ENCODE measurements at regions not wholly inside any gene's neighbourhood (a gene's known extent, or its start where the extent isn't known, plus 50 kb on each side); places are given as distances from the start of the nearest gene placed in this dataset.

- Histone ChIP-seq H3K27me3 (ENCODE audit: insufficient read depth, low read length) (no peaks in the 10 kb centered on the region), H3K27ac (ENCODE audit: low read depth, low read length) (no peak overlapping the region), H3K9me3 (ENCODE audit: control insufficient read depth in 1 of 2, low read length in 2 of 2) (peaks cover 0 to 10% of the 10 kb centered on the region in 2 donors), H3K36me3 (ENCODE audit: insufficient read depth, low read length) (no peaks in the 10 kb centered on the region), H3K4me3 (ENCODE audit: low read length in 2 of 2) (no peak overlapping the region), H3K4me1 (ENCODE audit: insufficient read depth, low read length) (no peaks in the 10 kb centered on the region)
- Mint-ChIP-seq H3K36me3 (no peaks in the 10 kb centered on the region), H3K27me3 (no peaks in the 10 kb centered on the region), H3K27ac (no peak overlapping the region), H3K4me1 (no peaks in the 10 kb centered on the region), H3K9me3 (peaks cover 2 to 23% (median 11%) of the 10 kb centered on the region in 8 donors), H3K4me3 (no peak overlapping the region)
- ChIA-PET POLR2A (ENCODE audit: partially characterized antibody) (no interaction called here), CTCF (ENCODE audit: partially characterized antibody) (no interaction called here)
- intact Hi-C loops (cut with micrococcal nuclease): no loop called here
- DNase-seq: no peak
Measured at GRCh38 chr3:166764698-166765318, 615.3 kb downstream of the ZBBX start.

GRCh38 chr3:166759736-166760513 is 620.2 kb downstream of the ZBBX start:
- no peak overlapping the region for H3K27ac Mint-ChIP-seq
- POLR2A ChIA-PET (ENCODE audit: partially characterized antibody): no interaction called here
- Histone ChIP-seq H3K9me3 (ENCODE audit: control insufficient read depth in 1 of 2, low read length in 2 of 2) (peaks cover 0 to 5% of the 10 kb centered on the region in 2 donors), H3K4me3 (ENCODE audit: low read length in 2 of 2) (no peak overlapping the region), H3K27me3 (ENCODE audit: insufficient read depth, low read length) (no peaks in the 10 kb centered on the region), H3K27ac (ENCODE audit: low read depth, low read length) (no peak overlapping the region), H3K4me1 (ENCODE audit: insufficient read depth, low read length) (no peaks in the 10 kb centered on the region), H3K36me3 (ENCODE audit: insufficient read depth, low read length) (no peaks in the 10 kb centered on the region)
- intact Hi-C loops (cut with micrococcal nuclease): no loop called here
- H3K4me1 Mint-ChIP-seq: no peaks in the 10 kb centered on the region
- CTCF ChIA-PET (ENCODE audit: partially characterized antibody): no interaction called here
- H3K36me3 Mint-ChIP-seq: no peaks in the 10 kb centered on the region
- peaks cover 0 to 18% (median 8%) of the 10 kb centered on the region in 8 donors for H3K9me3 Mint-ChIP-seq
- H3K27me3 Mint-ChIP-seq: no peaks in the 10 kb centered on the region
- no peak for DNase-seq
- H3K4me3 Mint-ChIP-seq: no peak overlapping the region

- H3K36me3 Mint-ChIP-seq: no peaks in the 10 kb centered on the region
- intact Hi-C loops (cut with micrococcal nuclease): no loop called here
- no peaks in the 10 kb centered on the region for H3K27me3 Mint-ChIP-seq
Measured at GRCh38 chr3:166752214-166752613, 627.9 kb downstream of the ZBBX start.

GRCh38 chr3:166743481-166744134 is 636.5 kb downstream of the ZBBX start:
- no peak for DNase-seq
- intact Hi-C loops (cut with micrococcal nuclease): no loop called here
- no peaks in the 10 kb centered on the region for H3K27me3 ChIP-seq (ENCODE audit: insufficient read depth, low read length)
- peak overlapping the region in 1 of 7 donors; percentile 57 for H3K27ac Mint-ChIP-seq
- H3K36me3 ChIP-seq (ENCODE audit: insufficient read depth, low read length): no peaks in the 10 kb centered on the region
- no peak overlapping the region for H3K4me3 ChIP-seq (ENCODE audit: low read length in 2 of 2)
- no peaks in the 10 kb centered on the region for H3K36me3 Mint-ChIP-seq
- H3K4me1 ChIP-seq (ENCODE audit: insufficient read depth, low read length): no peaks in the 10 kb centered on the region
- no peak overlapping the region for H3K27ac ChIP-seq (ENCODE audit: low read depth, low read length)
- CTCF ChIA-PET (ENCODE audit: partially characterized antibody): no interaction called here
- no peaks in the 10 kb centered on the region for H3K9me3 ChIP-seq (ENCODE audit: control insufficient read depth in 1 of 2, low read length in 2 of 2)
- no peak overlapping the region for H3K4me3 Mint-ChIP-seq
- H3K27me3 Mint-ChIP-seq: no peaks in the 10 kb centered on the region
- POLR2A ChIA-PET (ENCODE audit: partially characterized antibody): no interaction called here
- peaks cover 0 to 10% (median 3%) of the 10 kb centered on the region in 8 donors for H3K9me3 Mint-ChIP-seq
- no peaks in the 10 kb centered on the region for H3K4me1 Mint-ChIP-seq

More at GRCh38 chr3:166752214-166752613, 627.9 kb downstream of the ZBBX start:
- Histone ChIP-seq H3K36me3 (ENCODE audit: insufficient read depth, low read length) (no peaks in the 10 kb centered on the region), H3K4me1 (ENCODE audit: insufficient read depth, low read length) (no peaks in the 10 kb centered on the region), H3K9me3 (ENCODE audit: control insufficient read depth in 1 of 2, low read length in 2 of 2) (no peaks in the 10 kb centered on the region), H3K27ac (ENCODE audit: low read depth, low read length) (no peak overlapping the region), H3K4me3 (ENCODE audit: low read length in 2 of 2) (no peak overlapping the region), H3K27me3 (ENCODE audit: insufficient read depth, low read length) (no peaks in the 10 kb centered on the region)
- no peak for DNase-seq
- Mint-ChIP-seq H3K4me3 (no peak overlapping the region), H3K4me1 (no peaks in the 10 kb centered on the region), H3K9me3 (peaks cover 4 to 32% (median 17%) of the 10 kb centered on the region in 8 donors), H3K27ac (no peak overlapping the region)
- CTCF ChIA-PET (ENCODE audit: partially characterized antibody): no interaction called here
- POLR2A ChIA-PET (ENCODE audit: partially characterized antibody): no interaction called here

GRCh38 chr3:166734734-166735133 is 645.4 kb downstream of the ZBBX start:
- H3K27me3 ChIP-seq (ENCODE audit: insufficient read depth, low read length): no peaks in the 10 kb centered on the region
- DNase-seq: no peak
- ChIA-PET POLR2A (ENCODE audit: partially characterized antibody) (no interaction called here), CTCF (ENCODE audit: partially characterized antibody) (no interaction called here)
- no peaks in the 10 kb centered on the region for H3K9me3 ChIP-seq (ENCODE audit: control insufficient read depth in 1 of 2, low read length in 2 of 2)
- Mint-ChIP-seq H3K27me3 (no peaks in the 10 kb centered on the region), H3K4me1 (no peaks in the 10 kb centered on the region), H3K36me3 (no peaks in the 10 kb centered on the region), H3K9me3 (peaks cover 0 to 15% (median 5%) of the 10 kb centered on the region in 8 donors), H3K27ac (no peak overlapping the region), H3K4me3 (no peak overlapping the region)
- H3K4me1 ChIP-seq (ENCODE audit: insufficient read depth, low read length): no peaks in the 10 kb centered on the region
- intact Hi-C loops (cut with micrococcal nuclease): no loop called here
- no peak overlapping the region for H3K27ac ChIP-seq (ENCODE audit: low read depth, low read length)
- no peaks in the 10 kb centered on the region for H3K36me3 ChIP-seq (ENCODE audit: insufficient read depth, low read length)
- H3K4me3 ChIP-seq (ENCODE audit: low read length in 2 of 2): no peak overlapping the region

GRCh38 chr3:166731701-166732100 is 648.4 kb downstream of the ZBBX start:
- POLR2A ChIA-PET (ENCODE audit: partially characterized antibody): no interaction called here
- H3K4me3 ChIP-seq (ENCODE audit: low read length in 2 of 2): no peak overlapping the region

GRCh38 chr3:166721466-166721865 is 658.6 kb downstream of the ZBBX start:
- Mint-ChIP-seq H3K9me3 (peaks cover 0 to 25% (median 13%) of the 10 kb centered on the region in 8 donors), H3K4me3 (no peak overlapping the region), H3K27me3 (no peaks in the 10 kb centered on the region), H3K27ac (no peak overlapping the region), H3K4me1 (no peaks in the 10 kb centered on the region), H3K36me3 (no peaks in the 10 kb centered on the region)
- Histone ChIP-seq H3K4me3 (ENCODE audit: low read length in 2 of 2) (no peak overlapping the region), H3K27ac (ENCODE audit: low read depth, low read length) (no peak overlapping the region), H3K9me3 (ENCODE audit: control insufficient read depth in 1 of 2, low read length in 2 of 2) (no peaks in the 10 kb centered on the region), H3K4me1 (ENCODE audit: insufficient read depth, low read length) (no peaks in the 10 kb centered on the region), H3K36me3 (ENCODE audit: insufficient read depth, low read length) (no peaks in the 10 kb centered on the region), H3K27me3 (ENCODE audit: insufficient read depth, low read length) (no peaks in the 10 kb centered on the region)
- intact Hi-C loops (cut with micrococcal nuclease): no loop called here
- ChIA-PET POLR2A (ENCODE audit: partially characterized antibody) (no interaction called here), CTCF (ENCODE audit: partially characterized antibody) (no interaction called here)
- DNase-seq: no peak

More at GRCh38 chr3:166731701-166732100, 648.4 kb downstream of the ZBBX start:
- H3K4me3 Mint-ChIP-seq: no peak overlapping the region
- no peaks in the 10 kb centered on the region for H3K4me1 Mint-ChIP-seq
- no peaks in the 10 kb centered on the region for H3K36me3 Mint-ChIP-seq
- Histone ChIP-seq H3K27ac (ENCODE audit: low read depth, low read length) (no peak overlapping the region), H3K36me3 (ENCODE audit: insufficient read depth, low read length) (no peaks in the 10 kb centered on the region), H3K4me1 (ENCODE audit: insufficient read depth, low read length) (no peaks in the 10 kb centered on the region), H3K27me3 (ENCODE audit: insufficient read depth, low read length) (no peaks in the 10 kb centered on the region), H3K9me3 (ENCODE audit: control insufficient read depth in 1 of 2, low read length in 2 of 2) (no peaks in the 10 kb centered on the region)
- H3K27me3 Mint-ChIP-seq: no peaks in the 10 kb centered on the region
- peaks cover 0 to 18% (median 5%) of the 10 kb centered on the region in 8 donors for H3K9me3 Mint-ChIP-seq
- no peak for DNase-seq
- intact Hi-C loops (cut with micrococcal nuclease): no loop called here
- CTCF ChIA-PET (ENCODE audit: partially characterized antibody): no interaction called here
- no peak overlapping the region for H3K27ac Mint-ChIP-seq
